HG03095 (cell line): ENCODE measurements at regions not wholly inside any gene's neighbourhood (a gene's known extent, or its start where the extent isn't known, plus 50 kb on each side); places are given as distances from the start of the nearest gene placed in this dataset.
"Not testable (repeated sequence)": the region's sequence is repeated elsewhere in the genome, so short reads cannot be mapped to it uniquely, and the experiment has no call there.

Source experiments
- ATAC-seq: cut with Tn5 transposase; IDR thresholded peaks from one replicate; pipeline ENCODE4 v1.9.1; 2021; ENCODE audit warnings: moderate library complexity; ENCODE audit not compliant: unreplicated experiment

- ATAC-seq: no peak
These were observed 594.9 kb upstream of the CDH2 start for GRCh38 chr18:28771849-28772248.

- ATAC-seq: no peak
These were observed 592.1 kb upstream of the CDH2 start for GRCh38 chr18:28768791-28769768.

DNA sequence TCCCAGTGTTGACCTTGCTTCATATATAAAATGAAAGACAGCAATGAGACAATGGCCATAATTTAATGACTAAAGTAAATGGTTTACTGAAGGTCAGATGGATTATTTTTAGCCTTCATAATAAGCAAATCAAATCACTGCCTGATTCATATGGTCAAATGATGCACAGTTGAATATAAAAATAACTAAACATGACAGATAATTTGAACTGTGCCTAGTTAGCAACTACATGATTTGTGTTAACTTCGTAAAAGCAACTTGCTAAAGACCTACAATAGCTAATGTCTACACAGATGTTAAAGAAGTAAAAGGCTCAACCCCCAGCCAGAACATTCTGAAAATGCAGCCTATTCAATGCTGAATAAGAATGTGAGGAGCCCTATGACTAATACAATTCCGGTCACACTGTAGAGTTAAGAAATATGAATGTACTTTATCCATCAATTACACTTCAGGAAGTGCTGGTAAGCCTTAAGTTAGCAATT is 590.8 kb upstream of the CDH2 start:
- ATAC-seq: no peak

- ATAC-seq: no peak
These were observed 590.3 kb upstream of the CDH2 start for GRCh38 chr18:28767201-28767600.

- no peak for ATAC-seq
These were observed 589.8 kb upstream of the CDH2 start for GRCh38 chr18:28766721-28767120.

DNA sequence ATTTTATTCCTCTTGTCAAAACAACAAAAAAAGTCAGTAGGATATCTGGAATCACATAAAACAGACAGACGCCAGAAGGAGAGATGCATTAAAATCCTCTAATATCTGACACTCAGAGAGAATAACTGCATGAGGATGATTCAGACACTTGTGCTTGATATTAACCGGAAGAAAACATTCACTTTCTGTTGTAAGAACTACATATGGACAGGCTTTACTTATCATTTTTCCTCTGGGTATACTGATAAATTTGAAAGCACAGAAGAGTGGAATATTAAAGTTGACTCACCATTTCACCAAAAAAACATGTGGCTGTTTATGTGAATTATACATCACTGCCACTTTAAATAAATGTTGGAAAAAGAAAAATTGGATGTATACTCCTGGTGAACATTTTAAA is 589.1 kb upstream of the CDH2 start:
- ATAC-seq: no peak

DNA sequence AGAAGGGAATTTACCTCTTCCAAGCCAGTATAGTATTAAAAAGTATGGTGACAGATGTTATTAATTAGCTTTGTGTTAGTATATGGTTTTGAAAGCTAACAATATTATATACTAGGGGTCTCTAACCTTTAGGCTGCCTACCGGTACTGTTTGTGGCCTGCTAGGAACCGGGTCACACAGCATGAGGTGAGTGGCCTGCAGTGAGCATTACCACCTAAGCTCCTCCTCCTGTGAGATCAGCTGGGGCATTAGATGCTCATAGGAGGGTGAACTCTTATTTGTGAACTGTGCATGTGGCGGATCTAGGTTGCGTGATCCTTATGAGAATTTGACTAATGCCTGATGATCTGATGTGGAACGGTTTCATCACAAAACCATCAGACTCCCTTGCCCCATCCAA is 583.4 kb upstream of the CDH2 start:
- ATAC-seq: no peak

DNA sequence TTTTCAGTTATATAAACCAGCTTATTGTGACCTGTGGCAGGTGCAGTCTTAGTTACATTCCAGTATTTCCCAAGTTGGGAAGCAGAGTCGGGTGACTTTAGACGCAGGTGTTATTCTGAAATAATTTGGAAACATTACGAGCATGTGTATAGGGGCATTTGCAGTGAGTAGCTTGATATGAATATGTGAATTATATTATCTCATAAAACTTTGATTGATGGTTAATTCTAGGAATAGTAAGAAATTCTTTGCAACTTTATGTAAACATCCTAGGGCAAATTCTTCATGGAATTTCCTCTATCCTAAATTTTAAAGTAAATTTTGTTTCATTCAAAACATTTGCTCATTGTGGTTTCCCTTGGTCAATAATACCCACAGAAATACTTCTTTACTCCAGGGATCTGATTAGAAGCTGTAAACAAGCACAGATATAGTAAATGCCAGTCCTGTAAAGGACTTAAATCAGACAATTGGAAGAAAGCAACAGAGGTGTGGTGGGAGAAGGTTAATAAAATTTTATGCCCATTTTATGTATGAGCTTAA is 580.6 kb upstream of the CDH2 start:
- ATAC-seq: no peak

DNA sequence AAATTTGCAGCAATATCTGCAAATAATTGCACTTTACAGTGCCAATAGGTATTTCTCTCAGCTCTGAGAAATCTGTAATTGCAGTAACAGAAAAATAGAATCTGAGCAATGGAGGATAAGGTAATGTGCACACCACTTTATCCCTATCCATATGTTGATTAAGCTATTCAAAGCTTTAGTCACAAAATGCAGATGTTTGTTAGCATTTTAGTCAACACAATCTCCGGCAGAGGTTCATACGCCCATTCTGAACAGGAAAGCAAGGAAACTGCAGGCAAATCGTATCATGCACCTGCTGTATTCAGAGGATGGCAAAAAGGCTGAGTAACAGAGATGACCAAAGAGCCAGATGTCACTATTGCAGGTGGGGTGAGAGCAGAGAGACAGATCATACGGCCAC is 566.2 kb upstream of the CDH2 start:
- no peak for ATAC-seq

DNA sequence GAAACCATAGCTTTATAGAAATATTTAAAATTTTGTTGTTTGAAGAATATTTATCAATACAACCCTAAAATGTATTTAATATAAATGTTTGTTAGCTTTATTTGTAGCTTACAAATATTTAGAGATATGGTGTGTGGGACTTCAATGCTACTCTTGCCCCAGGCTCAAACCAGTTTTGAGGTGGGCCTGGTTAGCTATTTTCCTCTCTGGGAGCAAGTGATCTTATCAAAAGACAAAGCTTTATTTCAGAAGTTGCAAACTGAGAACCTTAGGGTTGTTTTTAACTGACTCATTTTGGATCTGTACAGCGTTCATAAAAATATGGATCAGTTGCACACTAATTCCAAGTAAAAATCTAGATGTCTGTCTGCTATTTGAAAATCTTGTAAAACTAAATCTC is 563.6 kb upstream of the CDH2 start:
- no peak for ATAC-seq

GRCh38 chr18:28736951-28737350 is 560.0 kb upstream of the CDH2 start:
- ATAC-seq: no peak

DNA sequence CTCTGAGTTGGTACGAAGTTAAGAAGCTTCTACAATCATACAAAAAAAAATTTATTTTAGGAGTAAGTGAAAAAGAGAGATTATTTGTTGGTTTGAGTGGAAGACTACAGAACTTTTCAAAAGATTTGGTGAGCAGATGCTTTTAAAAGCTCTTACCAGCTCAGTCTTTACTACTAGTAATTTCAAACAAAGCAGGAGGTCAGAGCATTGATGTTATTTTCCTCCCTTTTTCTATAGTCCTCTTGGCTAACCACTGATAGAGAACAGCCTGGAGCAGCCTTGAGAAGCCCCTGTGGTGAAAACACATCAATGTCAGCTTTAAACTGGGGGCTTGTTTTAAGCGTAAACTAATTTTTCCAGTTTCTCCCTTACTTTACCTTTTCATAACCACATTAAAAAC is 559.3 kb upstream of the CDH2 start:
- no peak for ATAC-seq

GRCh38 chr18:28735731-28736130 is 558.8 kb upstream of the CDH2 start:
- no peak for ATAC-seq

GRCh38 chr18:28729321-28729720 is 552.4 kb upstream of the CDH2 start:
- no peak for ATAC-seq

DNA sequence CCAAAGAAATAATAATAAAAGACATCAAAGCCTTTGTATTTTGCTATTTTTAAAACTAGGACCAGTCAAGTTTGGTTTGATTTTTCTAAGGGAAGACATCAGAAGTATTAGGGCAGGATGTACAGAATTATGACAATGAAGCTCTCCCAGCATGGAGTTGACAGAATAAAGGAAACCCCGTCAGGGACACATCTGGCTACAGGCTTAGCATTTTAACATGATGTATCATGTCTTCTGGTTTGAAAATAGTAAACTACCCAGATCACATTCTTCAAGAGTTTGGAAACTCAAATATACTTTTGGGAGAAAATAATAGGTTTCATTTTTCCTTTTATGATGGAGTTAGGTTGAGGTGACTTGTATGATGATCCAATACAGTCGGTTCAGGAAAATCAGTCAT is 552.0 kb upstream of the CDH2 start:
- no peak for ATAC-seq

- ATAC-seq: not testable (repeated sequence)
These were observed 550.3 kb upstream of the CDH2 start for GRCh38 chr18:28727189-28727588.

GRCh38 chr18:28725876-28726275 is 548.9 kb upstream of the CDH2 start:
- ATAC-seq: no peak

DNA sequence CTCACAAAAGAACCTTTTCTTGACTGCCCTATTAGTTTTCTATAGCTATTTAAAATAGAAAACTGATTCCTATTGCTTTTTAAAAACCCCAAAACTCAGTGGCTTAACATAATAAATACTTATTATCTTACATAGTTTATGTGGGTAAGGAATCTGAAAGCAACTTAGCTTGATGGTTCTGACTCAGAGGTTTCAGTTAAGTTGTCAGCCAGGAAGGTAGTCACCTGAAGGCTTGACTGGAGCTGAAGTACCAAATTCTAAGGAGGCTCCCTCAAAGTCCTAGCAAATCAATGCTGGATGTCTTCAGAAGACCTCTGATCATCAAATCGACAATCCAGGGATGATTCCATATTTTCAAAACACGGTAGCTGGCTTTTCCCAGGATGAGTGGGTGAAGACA is 546.6 kb upstream of the CDH2 start:
- ATAC-seq: no peak

GRCh38 chr18:28718696-28719095 is 541.8 kb upstream of the CDH2 start:
- ATAC-seq: no peak

GRCh38 chr18:28716338-28716737 is 539.4 kb upstream of the CDH2 start:
- no peak for ATAC-seq

GRCh38 chr18:28715206-28715605 is 538.3 kb upstream of the CDH2 start:
- no peak for ATAC-seq

GRCh38 chr18:28714498-28714897 is 537.6 kb upstream of the CDH2 start:
- ATAC-seq: no peak
